Stimulated activated CD8-positive, alpha-beta memory T cell treated with anti-CD3 and anti-CD28 coated beads, Interleukin-12 subunit alpha, Interleukin-12 subunit beta, amount 100 ng/mL, for 4 hours (primary cell): ENCODE measurements at regions not wholly inside any gene's neighbourhood (a gene's known extent, or its start where the extent isn't known, plus 50 kb on each side); places are given as distances from the start of the nearest gene placed in this dataset.

Experiments
- DNase-seq: peaks from one replicate; pipeline ENCODE4 v3.0.0-alpha.2; 2020; ENCODE audit warnings: low read depth

DNA sequence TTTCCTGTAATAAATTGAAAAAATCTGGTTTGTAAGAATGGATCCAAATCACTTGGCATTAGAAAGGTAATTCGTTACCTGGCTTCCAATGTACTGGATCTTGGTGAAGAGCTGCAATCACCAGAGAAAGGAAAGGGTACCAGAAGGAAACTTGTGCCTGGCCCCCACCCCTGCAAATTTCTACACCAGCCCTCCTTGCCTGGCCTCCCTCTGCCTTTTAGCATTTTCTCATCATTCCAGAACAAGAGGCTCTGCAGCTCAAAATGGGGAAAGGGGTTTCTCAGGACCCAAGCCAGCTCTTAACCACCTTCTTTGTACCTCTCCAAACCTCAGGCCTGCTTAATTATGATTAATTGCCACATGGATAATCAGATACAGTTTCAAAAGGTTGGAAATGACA lies 612.8 kb upstream of the MGMT start:
- DNase-seq = no peak

DNA sequence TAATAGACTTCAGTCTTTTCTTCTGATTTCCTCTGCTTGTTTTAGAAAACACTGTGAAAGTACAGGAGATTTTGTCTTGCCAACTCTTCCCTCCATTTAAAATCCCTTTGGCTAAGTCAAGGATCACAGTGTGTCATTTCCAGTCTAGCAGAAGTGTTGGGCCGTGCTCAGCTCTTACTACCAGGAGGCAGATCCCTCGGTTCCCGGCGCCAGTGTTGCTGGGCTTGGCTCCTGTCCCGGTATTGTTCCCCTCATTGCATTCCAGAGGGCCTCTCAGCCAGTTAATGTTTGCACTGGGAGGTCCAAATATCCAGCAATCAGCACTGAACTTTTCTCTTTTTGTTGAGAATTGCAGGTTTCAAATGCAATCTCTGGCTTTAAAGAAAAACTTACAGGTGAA lies 612.1 kb upstream of the MGMT start:
- DNase-seq = no peak

DNA sequence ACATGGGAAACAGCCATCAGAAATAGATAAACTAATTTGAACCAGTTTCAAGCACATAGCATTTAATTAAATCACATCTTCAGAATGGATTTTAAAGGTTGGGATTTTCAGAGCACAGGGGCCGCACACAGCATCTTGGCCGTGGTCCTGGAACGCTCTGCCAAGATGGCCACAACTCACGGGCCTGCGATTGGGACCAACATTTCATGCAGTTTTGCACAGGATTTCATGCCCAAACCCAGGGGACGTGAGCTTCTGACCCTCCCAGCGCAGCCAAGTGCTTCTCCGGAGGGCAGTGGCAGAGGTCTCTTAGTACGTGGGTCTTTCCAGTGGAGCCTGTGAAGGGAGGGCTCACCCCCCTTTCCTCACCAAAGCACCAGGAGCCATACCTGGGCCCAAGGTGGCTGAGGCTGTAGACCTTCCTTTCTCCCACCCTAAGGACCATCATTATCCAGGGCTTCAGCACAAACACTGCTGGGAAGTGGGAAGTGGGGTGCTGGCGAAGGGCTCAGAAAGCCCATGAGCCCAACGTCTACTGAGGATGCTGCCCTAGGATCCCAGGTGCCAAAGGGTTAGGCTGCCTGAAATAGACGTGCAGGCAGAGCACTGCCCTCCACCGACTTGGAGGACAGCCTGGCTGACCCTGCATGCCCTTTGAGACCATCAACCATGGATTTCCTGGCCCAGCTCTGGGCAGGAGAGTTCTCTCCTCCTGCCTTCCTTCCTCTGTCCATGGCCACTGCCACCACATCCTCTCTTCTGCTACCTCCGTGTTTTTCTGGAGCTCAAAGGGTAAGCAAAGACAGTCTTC lies 611.2 kb upstream of the MGMT start:
- no peak for DNase-seq

DNA sequence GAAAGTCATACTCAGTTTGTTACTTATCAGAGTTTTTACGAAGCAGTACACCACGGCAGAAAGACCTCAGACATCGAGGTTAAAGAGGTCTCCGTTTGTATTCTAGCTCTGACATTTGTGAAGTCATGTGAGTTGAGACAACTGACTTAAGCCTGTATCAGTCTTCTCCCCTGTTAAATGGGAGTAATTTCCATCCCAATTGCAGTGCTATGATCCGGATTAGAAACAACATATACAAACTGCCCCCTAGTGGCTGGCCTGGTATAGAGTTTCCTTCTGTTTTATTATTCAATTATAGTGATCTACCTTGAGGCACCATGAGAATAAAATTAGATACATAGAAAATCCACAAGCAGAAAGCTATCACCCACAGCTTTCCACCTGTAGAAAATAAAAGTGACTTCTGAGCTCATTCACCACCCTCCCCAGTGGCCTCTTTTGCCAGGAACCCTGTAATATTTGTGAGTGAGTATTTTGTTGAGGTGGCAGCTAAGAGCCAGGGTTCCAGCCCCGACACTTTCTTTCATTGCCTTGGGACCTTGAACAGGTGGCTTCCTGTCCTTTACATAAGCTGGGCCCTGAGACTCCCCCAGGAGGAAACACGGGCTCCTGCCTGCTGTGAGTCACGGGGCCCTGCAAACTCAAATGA lies 607.2 kb upstream of the MGMT start:
- DNase-seq = no peak

DNA sequence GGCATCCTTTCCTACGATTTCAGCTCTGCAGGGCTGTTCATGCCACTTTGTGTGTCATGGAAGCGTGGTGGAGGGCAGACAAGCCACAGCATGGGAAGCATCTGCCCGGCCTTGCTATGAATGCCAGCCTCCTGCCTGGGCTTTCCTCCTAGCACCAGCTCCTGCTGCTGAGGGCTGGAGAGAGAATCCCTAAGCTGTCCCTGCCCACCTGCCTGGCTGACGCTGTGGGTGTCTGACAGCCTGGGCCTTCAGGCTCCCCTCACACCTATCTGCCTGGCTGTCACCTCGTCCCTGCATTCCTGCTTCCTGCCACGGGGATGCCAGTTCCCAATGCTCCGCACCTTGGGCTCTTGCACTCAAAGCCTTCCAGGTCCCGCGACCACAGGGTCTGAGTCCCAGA lies 606.5 kb upstream of the MGMT start:
- no peak for DNase-seq

DNA sequence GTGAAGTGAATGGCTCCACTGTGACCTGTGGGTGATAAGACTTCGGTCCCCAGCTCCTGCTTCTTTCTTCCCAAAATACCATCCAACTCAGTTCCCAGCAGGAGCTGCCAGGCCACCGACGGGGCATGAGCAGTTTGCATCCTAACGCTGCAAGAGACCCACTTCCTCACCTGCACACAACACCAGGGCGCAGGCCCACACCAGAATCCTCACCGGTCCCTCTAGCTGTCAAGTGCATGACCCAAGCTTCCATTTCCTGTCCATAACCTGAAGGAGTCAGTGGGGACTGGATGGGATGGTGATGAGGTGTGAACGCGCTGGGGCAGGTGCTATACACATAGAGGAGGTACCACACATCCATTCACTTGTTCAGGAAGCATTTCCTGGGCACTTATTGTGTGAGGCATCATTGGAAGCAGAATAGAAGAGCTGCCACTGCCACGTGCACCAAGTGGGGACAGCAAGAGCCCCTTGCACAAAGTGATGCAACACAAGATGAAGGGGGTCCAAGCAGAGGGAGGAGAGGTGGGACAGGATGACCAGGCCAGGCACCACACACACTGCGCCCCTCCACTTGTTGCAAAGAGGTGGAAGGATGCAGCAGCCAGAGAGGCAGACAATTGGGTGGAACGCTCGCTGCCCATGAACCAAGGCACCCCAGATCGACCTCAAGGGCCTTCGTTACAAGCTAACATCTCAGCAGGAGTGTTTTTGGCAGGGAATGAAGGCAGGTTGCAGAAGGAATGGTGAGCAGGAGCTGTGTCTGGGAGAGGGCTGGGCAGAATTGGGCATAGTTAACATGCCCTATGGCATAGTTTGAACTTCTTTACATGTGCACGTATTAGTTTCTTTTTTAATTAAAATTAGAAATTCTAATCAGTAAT lies 605.8 kb upstream of the MGMT start:
- no peak for DNase-seq

DNA sequence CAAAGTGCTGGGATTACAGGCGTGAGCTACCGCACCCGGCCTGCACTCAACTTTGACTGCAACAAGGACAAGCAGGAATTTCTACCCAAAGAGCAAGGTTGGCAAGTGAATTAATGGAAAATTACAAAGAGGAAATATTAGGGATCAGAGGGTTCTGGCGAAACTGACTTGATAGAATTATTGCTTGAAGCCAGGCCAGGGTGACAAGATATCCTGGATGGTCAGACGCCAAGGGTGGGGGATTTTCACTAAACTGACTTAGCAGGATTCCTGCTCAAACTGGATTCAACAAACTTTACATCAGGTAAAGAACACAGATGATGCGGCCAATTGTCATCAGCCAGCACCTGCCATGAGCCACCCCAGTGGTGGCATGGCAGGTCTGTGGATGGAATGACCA lies 603.6 kb upstream of the MGMT start:
- no peak for DNase-seq

DNA sequence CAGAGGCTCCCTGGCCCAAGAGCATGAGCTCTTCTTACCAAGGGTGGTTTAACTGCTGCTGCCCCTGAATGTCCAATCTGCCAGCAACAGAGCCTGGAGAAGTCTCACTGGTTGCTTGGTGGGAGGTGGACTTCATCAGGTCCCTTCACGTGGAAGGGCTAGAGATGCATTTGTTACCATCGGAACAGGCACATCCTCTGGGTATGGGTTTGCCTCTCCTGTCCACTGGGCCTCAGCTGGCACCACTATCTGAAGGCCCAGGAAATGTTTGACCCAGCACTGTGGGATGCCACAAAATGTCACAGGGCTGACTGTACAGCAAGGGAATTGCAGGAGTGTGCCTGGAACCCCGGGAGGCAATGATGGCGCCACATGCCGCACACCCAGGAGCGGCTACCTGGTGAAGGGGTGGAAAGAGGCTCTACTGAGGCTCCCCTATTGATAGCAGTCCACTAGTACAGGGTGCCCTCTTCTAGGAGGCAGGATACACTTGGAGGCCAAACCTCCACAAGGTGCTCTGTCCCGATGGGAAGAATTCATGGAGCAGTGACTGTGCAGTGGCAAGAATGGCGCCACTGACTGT lies 603.1 kb upstream of the MGMT start:
- no peak for DNase-seq

DNA sequence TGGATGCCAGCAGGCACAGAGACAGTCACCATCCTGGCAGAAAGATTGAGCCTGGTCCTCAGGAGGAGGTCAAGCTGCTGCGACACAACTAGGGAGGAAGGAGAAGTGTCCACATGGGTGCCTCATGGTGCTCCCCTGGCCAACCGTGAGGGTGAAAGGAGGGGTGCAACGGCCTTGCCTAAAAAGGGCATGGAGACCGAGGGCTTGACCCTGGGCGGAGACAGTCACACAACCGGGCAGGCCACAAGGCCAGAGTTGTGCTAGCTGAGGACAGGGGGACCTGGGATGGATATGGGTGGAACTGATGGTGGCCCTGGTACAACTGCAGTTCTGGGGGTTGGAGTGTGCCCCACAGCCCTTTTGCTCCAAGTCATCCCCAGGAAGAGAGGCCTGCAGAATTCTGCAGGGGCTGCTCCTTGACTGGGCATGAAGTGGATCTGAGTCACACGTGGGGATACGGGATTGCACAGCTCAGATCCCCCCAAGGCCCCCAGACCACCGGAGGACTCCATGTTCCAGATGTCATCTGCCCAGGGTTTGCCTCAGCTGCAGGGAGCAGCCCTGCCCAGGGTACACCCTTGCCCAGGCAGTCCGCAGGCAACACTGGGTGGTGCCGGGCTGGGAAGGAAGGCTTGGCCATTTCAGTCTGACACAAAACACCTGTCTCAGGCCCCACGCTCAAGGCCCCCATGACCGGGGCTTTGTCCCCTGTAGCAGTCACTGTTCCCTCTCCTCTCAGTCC lies 602.3 kb upstream of the MGMT start:
- no peak for DNase-seq

DNA sequence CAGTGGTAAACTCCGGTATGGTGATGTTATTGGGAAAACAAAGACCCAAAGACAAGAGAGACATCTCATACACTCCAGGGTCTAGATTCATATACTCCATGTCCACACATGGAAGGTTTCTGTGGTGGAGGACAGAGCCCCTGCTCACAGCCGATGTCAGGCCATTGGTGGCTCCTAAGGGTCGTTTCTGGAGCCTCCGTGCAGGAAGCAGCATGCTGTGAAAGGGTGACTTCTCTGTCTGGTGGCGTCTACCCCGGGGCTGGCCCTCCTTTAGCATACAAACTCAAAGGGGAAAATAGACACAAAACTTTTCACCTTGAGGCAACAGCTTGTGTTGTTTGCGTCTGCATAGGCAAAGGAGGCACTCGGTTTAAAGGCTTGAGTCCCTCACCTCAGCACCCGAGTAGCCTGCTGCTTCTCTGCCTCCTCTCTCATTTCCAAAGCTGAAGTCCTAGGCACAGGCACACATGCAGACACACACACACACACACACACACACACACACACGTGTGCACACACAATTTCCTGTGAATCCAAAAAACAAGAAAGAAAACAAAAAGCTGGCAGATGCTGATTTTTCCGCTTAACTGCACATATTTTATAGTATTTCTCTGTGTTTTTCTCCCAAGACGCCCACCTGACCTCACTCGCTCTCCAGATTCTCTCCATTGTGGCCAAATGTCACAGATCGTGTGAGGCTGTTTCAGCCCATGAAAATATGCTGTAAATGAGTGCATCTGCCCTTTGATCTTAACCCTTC lies 601.4 kb upstream of the MGMT start:
- no peak for DNase-seq

DNA sequence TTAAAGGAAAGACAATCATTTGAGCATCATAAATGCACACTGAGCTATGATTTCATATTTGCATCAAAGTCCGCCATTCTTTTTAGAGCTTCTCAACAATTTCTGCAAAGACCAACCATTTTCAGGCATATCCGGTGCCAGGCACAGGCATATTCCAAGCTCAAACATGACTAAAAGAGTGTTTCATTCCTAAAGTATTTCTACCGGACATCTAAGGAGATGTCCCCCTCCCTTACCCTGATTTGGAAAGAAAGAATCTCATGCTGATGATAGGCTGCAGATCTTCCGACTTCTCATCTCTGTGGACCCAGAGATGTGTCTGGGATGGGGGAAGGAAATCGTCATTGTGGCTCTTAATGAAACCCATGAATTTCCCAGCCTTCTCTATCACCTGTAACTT lies 600.5 kb upstream of the MGMT start:
- DNase-seq = no peak

DNA sequence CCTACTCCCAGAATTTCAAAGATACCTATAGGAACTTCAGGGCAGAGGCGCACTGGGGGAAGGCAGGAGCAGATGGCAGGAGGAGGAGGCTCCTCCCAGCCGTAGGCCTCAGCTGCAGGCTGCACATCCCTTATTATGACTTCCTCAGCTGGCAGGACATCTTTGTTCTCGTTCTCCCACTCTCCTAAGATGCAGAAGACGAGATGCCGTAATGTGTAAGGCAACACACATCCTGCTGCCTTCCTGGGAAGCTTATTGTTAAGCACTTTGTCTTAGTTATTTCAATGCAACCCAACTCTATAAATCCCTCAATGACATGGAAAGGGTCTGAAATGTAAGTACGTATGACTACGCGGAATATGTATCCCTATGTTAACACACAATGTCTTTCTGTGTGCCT lies 599.8 kb upstream of the MGMT start:
- DNase-seq = no peak

DNA sequence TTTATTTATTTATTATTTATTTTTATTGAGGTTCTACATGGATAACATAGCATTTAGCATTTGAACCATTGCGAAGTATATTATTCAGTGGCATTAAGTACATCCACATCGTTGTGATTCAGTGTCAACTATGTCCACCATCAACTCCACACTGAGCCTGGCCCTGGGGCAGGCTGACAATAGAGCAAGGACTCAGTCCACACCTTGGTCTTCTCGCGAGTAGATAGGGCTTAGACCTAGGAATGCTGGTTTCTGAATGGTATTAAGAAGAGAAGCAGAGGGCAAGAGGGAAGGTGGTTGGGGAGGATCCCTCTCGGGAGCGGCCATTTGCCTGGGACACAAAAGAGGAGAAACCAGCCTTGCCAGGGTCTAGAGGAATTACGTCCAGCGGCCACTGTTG lies 599.2 kb upstream of the MGMT start:
- no peak for DNase-seq

DNA sequence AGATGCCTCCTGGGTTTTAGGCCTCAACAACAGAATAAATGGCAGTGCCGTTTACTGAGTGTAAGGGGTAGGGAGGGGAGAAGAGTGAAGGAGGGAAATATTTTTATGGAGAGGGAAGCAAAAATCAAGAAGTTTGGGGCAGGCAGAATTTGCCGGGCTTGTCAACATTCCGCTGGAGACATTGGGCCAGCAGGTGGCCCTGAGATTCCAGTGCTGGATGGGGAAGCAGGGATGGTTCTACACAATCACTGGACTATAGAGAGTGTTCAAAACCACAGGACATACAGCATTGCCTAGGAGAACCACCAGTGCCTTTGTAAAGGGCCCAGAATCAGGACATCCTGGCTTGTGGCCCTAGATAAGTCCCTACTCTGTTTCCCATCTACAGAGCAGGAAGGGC lies 598.6 kb upstream of the MGMT start:
- no peak for DNase-seq

DNA sequence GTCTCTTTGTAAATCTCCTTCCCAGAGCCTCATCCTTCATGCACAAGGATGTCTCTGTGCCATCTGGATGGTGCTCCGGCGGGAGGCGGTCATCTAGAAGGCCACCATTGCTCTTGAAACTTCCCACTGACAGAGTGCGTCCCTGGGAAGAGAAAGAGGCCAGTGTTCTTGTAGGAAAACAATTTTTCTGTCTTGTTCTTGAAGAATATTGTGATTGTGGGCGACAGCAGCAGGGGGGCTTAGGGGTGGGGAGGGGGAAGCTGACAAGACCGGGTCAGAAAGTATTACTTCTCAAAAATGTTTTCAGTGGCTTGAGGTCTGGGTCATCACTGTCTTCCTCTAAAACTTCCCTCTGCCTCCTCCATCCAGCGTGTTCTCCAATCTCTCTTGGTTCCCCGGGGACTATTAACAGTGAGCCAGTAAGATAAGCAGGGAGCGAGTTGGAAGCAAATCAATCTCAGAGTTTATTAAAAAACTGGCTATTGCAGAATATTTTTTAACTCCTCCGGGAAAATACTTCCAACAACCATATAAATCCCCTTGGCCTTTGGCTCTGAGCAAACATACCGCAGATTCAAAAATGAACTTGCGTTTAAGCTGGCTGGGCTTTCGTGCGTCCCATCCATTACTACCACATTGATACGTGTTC lies 597.8 kb upstream of the MGMT start:
- DNase-seq = no peak

DNA sequence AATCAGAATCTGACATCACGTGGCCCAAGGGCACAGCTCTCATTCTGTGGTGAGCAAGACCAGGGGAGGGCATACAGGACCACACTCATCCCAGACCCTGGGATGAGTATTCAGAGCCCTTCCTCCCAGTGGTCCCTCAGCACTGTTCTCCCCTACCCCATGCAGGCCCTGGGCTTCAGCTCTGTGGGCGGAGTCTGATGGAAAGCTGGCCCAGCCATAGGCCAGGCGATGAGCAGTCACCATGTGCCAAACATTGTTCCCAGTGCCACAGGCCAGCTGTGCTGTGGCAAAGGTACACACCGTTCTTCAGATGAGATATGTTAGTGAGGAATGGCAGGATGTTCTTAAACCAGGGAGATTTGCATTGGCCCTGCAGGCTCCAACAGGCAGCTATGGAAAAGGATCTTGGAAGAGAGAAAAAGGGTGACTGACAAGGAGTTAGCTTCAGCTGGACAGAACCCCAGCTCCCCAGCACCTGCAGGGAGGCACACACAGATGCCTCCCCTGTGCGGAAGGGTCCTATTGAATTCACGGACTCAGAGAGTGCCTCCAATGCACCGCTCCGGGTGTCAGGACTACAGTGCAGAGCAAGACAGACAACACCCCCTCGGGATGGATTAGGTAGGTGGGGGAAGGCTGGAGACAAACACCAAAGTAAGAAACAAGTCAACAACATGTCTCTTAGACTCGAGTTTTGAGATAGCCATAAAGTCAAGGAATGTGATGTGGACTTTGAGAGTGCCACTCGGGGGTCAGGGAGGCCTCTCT lies 596.0 kb upstream of the MGMT start:
- no peak for DNase-seq

DNA sequence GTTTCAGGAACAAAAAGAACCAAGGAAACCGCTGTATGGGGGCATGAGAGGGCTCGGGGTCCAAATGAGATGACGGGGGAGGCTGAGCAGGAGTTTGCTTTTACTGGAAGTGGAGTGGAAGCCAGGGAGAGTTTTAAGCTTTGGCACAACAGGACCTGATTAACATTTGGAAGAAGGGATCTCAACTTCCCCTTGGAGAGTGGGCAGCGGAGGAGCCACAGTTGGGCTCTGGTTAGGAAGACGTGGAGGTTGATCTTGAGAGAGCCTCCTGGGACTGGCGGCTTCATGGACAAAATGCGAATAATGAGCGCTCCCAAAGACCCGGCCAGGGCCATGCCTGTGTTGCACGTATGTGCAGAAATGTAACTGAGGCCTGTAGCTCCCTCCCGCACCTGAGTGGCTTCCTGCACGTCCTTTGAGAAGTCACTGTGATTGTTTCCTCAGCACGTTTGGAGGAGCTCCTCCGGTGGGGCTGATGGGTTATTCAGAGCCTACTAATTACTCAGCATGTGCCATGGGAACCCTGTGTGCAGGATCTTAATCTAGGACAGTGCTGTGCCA lies 595.3 kb upstream of the MGMT start:
- no peak for DNase-seq

DNA sequence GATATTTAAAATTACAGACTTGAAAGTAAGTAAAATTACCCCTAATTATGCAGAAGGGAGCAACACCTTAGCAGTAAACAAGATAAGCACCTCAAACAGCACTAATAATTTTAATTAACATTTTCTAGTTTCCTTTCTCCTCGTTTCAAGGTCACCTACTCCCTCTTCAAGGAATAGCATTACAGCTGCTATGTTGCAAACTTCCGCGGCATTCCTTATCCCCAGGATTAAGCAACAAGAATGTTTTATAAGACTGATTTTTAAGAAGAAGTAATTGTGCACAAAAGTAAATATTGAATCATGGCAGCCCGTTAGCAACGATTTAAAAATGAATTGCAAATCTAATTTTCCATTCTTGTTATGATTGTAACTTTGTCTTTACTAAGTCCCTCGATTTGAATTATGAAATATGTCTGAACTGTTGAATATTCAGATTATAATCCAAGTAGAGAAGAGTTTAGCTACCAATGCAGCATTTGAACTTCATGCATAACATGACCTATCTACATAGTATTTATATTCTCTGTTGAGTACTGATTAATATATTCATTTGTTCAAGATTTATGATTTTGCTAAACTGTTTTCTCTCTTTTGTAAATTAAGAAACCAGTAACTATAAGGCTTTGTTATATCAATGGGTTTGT lies 593.5 kb upstream of the MGMT start:
- DNase-seq = no peak

DNA sequence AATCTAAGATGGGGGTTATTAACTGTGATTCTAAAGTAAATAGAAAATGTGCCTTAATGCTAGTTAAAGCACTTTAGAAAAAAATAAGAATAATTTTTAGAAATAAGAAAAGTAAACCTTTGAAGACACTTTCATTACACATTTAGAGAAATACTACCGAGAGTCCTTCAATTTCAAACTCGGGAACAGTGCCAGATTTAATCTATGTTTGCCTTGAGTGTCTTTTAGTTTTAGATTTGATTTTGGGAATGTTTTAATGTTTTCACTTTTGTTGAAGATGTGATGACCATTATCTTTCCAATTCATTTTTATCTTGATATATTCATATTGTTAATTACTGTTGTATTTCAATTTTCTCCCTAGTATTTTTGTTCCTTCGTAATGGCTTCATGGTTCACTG lies 592.7 kb upstream of the MGMT start:
- DNase-seq = no peak
